IMR-90 (cell line): ENCODE measurements at regions not wholly inside any gene's neighbourhood (a gene's known extent, or its start where the extent isn't known, plus 50 kb on each side); places are given as distances from the start of the nearest gene placed in this dataset.

ENCODE experiments used
- ATAC-seq: fragments of 200-7000 bp; cut with Tn5 transposase; 2 replicates; pipeline ENCODE4 v1.9.1; 2020; ENCODE audit warnings: low read depth, mild to moderate bottlenecking, moderate library complexity
- BruUV-seq: library from RNA; stranded (reverse); fragments of 400-500 nt; replicated peaks from 2 replicates; lab custom pipeline; 2021; lab: Mats Ljungman, UMichigan
- CTCF ChIA-PET: fragments of 300-600 bp; formaldehyde crosslinking; extraction: SDS; loops from one replicate; lab custom pipeline; 2021; ENCODE audit warnings: antibody characterized with exemption; lab: Yijun Ruan, JAX
- POLR2A ChIA-PET: fragments of 300-600 bp; sonication (Branson Sonifier 250); formaldehyde crosslinking; loops from one replicate; lab custom pipeline; 2022; ENCODE audit warnings: antibody characterized with exemption; ENCODE audit not compliant: unreplicated experiment; lab: Charles Lee
- DNase-seq: peaks from one replicate; pipeline ENCODE4 v3.0.0; 2013
- H2AFZ ChIP-seq: replicated peaks from 2 replicates; pipeline ENCODE3; 2013; ENCODE audit warnings: low read length, mild to moderate bottlenecking; ENCODE audit not compliant: poor library complexity
- H2AK5ac ChIP-seq: 2 replicates; pipeline ENCODE4 v1.6.1; 2013; ENCODE audit warnings: low read depth, low read length, inconsistent platforms
- H2AK9ac ChIP-seq: replicated peaks from 2 replicates; pipeline ENCODE3; 2013; ENCODE audit warnings: mild to moderate bottlenecking, low read depth, low read length, moderate library complexity; ENCODE audit not compliant: poor library complexity
- H2BK120ac ChIP-seq: 2 replicates; pipeline ENCODE4 v1.6.1; 2013; ENCODE audit warnings: low read depth, low read length, inconsistent platforms
- H2BK15ac ChIP-seq: 3 replicates; pipeline ENCODE4 v1.6.1; 2013; ENCODE audit warnings: low read depth, low read length, inconsistent platforms
- H2BK20ac ChIP-seq: 2 replicates; pipeline ENCODE4 v1.6.1; 2013; ENCODE audit warnings: low read depth, mild to moderate bottlenecking, inconsistent platforms, low read length, moderate library complexity
- H2BK5ac ChIP-seq: 2 replicates; pipeline ENCODE4 v1.6.1; 2013; ENCODE audit warnings: mild to moderate bottlenecking, low read depth, low read length, inconsistent platforms; ENCODE audit not compliant: poor library complexity, severe bottlenecking
- H3K14ac ChIP-seq: replicated peaks from 2 replicates; pipeline ENCODE4 v1.6.1; 2013; ENCODE audit warnings: low read depth, low read length, inconsistent platforms
- H3K18ac ChIP-seq: 2 replicates; pipeline ENCODE4 v1.6.1; 2013; ENCODE audit warnings: low read depth, low read length, control low read depth
- H3K23ac ChIP-seq: 2 replicates; pipeline ENCODE4 v1.6.1; 2013; ENCODE audit warnings: low read depth, low read length, inconsistent platforms
- H3K27ac ChIP-seq: 2 replicates; pipeline ENCODE4 v1.5.1; 2013; ENCODE audit warnings: mild to moderate bottlenecking, control low read depth, low read length; ENCODE audit not compliant: insufficient read depth
- H3K27me3 ChIP-seq: 2 replicates; pipeline ENCODE4 v1.6.1; 2013; ENCODE audit warnings: low read length; ENCODE audit not compliant: control insufficient read depth, insufficient read depth
- H3K36me3 ChIP-seq: 2 replicates; pipeline ENCODE4 v1.6.1; 2013; ENCODE audit warnings: low read length, mixed read lengths; ENCODE audit not compliant: control insufficient read depth, insufficient read depth
- H3K4ac ChIP-seq: 2 replicates; pipeline ENCODE4 v1.6.1; 2013; ENCODE audit warnings: low read depth, low read length, inconsistent platforms
- H3K4me1 ChIP-seq: 2 replicates; pipeline ENCODE4 v1.6.1; 2013; ENCODE audit warnings: low read length, mixed read lengths; ENCODE audit not compliant: control insufficient read depth, insufficient read depth
- H3K4me2 ChIP-seq: 2 replicates; pipeline ENCODE4 v1.6.1; 2013; ENCODE audit warnings: low read depth, mild to moderate bottlenecking, control low read depth, low read length, moderate library complexity
- H3K4me3 ChIP-seq: 2 replicates; pipeline ENCODE4 v1.5.1; 2013; ENCODE audit warnings: low read depth, mild to moderate bottlenecking, control low read depth, low read length, moderate library complexity; ENCODE audit not compliant: insufficient read depth
- H3K56ac ChIP-seq: 2 replicates; pipeline ENCODE4 v1.6.1; 2013; ENCODE audit warnings: low read length, inconsistent platforms; ENCODE audit not compliant: insufficient read depth; ENCODE audit errors: extremely low read depth
- H3K79me1 ChIP-seq, 2 experiments: 2 replicates each; pipeline ENCODE4 v1.6.1; 2013; ENCODE audit warnings: low read length in 2 of 2, inconsistent platforms in 1 of 2, low read depth in 1 of 2
- H3K9ac ChIP-seq: 2 replicates; pipeline ENCODE4 v1.6.1; 2013; ENCODE audit warnings: low read depth, low read length, control low read depth
- H3K9me1 ChIP-seq: 2 replicates; pipeline ENCODE4 v1.6.1; 2013; ENCODE audit warnings: low read length, inconsistent platforms; ENCODE audit not compliant: insufficient read depth
- H3K9me3 ChIP-seq: 2 replicates; pipeline ENCODE4 v1.6.1; 2013; ENCODE audit warnings: low read length; ENCODE audit not compliant: control insufficient read depth, insufficient read depth
- H4K20me1 ChIP-seq: 2 replicates; pipeline ENCODE4 v1.6.1; 2013; ENCODE audit warnings: low read length, inconsistent platforms; ENCODE audit not compliant: insufficient read depth
- H4K5ac ChIP-seq: 2 replicates; pipeline ENCODE4 v1.6.1; 2013; ENCODE audit warnings: mild to moderate bottlenecking, low read depth, low read length, control low read depth
- H4K8ac ChIP-seq, 2 experiments: 2 replicates each; pipeline ENCODE4 v1.6.1; 2013; ENCODE audit warnings: low read depth in 2 of 2, low read length in 2 of 2, control low read depth in 1 of 2, inconsistent platforms in 1 of 2
- H4K91ac ChIP-seq: 2 replicates; pipeline ENCODE4 v1.6.1; 2013; ENCODE audit warnings: low read depth, low read length, inconsistent platforms; ENCODE audit not compliant: insufficient read depth
- CEBPB ChIP-seq: IDR thresholded peaks from 2 replicates; pipeline ENCODE4 v1.6.1; 2012; ENCODE audit warnings: low read depth, low read length, improper control_type of control experiment
- dilution Hi-C: fragments of 300-500 bp; cut with HindIII; formaldehyde crosslinking; loops from one replicate; pipeline ENCODE4 v1.14.3; 2018; ENCODE audit warnings: low sequenced_read_pairs; ENCODE audit not compliant: unreplicated experiment
- in situ Hi-C: fragments of 300-500 bp; cut with MboI; formaldehyde crosslinking; loops from 3 replicates; pipeline ENCODE4 v1.14.3; 2019; ENCODE audit warnings: low sequenced_read_pairs, inconsistent platforms, mixed read lengths
- intact Hi-C: fragments of 100-400 bp; cut with micrococcal nuclease; formaldehyde crosslinking; loops from 2 replicates; pipeline ENCODE4 v1.10.0; 2022
- TF ChIP-seq, protein P1 (sequence below): fragments of 150-350 bp; IDR thresholded peaks from 2 replicates; pipeline ENCODE4 v1.6.1; 2017; ENCODE audit warnings: mild to moderate bottlenecking, antibody characterized with exemption, low read length, low read depth

- no peaks in the 10 kb centered on the region for H3K36me3 ChIP-seq
- H2AFZ ChIP-seq = no peak overlapping the region
- no TSS peak for BruUV-seq
- H3K9me1 ChIP-seq = no peaks in the 10 kb centered on the region
- no peaks in the 10 kb centered on the region for H3K27me3 ChIP-seq
- no peak overlapping the region for H3K56ac ChIP-seq
- ATAC-seq (peak; percentile 52), DNase-seq (peak; percentile 90)
- peak overlapping the region; percentile 98; the same call in 1 of the 2 replicates for H2BK20ac ChIP-seq
- peak overlapping the region; percentile 39; the same call in 1 of the 2 replicates for H4K91ac ChIP-seq
- TF ChIP-seq, protein P1, sequence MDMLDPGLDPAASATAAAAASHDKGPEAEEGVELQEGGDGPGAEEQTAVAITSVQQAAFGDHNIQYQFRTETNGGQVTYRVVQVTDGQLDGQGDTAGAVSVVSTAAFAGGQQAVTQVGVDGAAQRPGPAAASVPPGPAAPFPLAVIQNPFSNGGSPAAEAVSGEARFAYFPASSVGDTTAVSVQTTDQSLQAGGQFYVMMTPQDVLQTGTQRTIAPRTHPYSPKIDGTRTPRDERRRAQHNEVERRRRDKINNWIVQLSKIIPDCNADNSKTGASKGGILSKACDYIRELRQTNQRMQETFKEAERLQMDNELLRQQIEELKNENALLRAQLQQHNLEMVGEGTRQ = no peak
- TF ChIP-seq CEBPB = peak; percentile 74
- dilution Hi-C loops (no loop called here), in situ Hi-C loops (no loop called here), intact Hi-C loops (loop anchor here (5.0 kb wide), 1 partner anchor 130 kb away; no protein-coding TSS in a partner anchor)
- H2BK5ac ChIP-seq = peak overlapping the region; percentile 89
- no peaks in the 10 kb centered on the region for H3K79me1 ChIP-seq
- POLR2A ChIA-PET = interaction anchor here (0.5 to 1.5 kb wide), 2 partner anchors 19 to 20 kb away, joined by 3 to 5 read pairs; no protein-coding TSS in a partner anchor
- H3K4me1 ChIP-seq = peaks cover 5% of the 10 kb centered on the region; the same call in 1 of the 2 replicates
- CTCF ChIA-PET = no interaction called here
- peak overlapping the region; percentile 67; the same call in 1 of the 2 replicates for H2AK5ac ChIP-seq
- 0 out of 3 replicates have a peak overlapping the region, but pooled peaks have one; percentile 46 for H2BK15ac ChIP-seq
- no peaks in the 10 kb centered on the region for H4K20me1 ChIP-seq
- H3K4me3 ChIP-seq = no peak overlapping the region
- no peak overlapping the region for H4K5ac ChIP-seq
- H3K4ac ChIP-seq = peak overlapping the region; percentile 28; the same call in 1 of the 2 replicates
- no peak overlapping the region for H2AK9ac ChIP-seq
- H4K8ac ChIP-seq = peak overlapping the region in 1 of 2 experiments; percentile 85; a peak in 2 of 4 replicates
- peak overlapping the region; percentile 83; the same call in 1 of the 2 replicates for H3K18ac ChIP-seq
- no peak overlapping the region for H3K9ac ChIP-seq
- H3K14ac ChIP-seq = no peak overlapping the region
- H3K4me2 ChIP-seq = peak overlapping the region; percentile 66; the same call in 1 of the 2 replicates
- no peak overlapping the region for H3K23ac ChIP-seq
- peak overlapping the region; percentile 61; the same call in 1 of the 2 replicates for H2BK120ac ChIP-seq
- no peak overlapping the region for H3K27ac ChIP-seq
- H3K9me3 ChIP-seq = no peaks in the 10 kb centered on the region
Measured at GRCh38 chr5:110896901-110897300, 158.1 kb downstream of the SLC25A46 start.
